Fibroblast of lung (primary cell): ENCODE measurements at regions not wholly inside any gene's neighbourhood (a gene's known extent, or its start where the extent isn't known, plus 50 kb on each side); places are given as distances from the start of the nearest gene placed in this dataset.

Experiments used
- CTCF ChIP-seq, 2 donors: IDR thresholded peaks in 1 of 2; conservative IDR thresholded peaks in 1 of 2; 1 replicate in 1 of 2; 2 replicates in 1 of 2; pipeline ENCODE4 v1.5.1; 2011 to 2012; ENCODE audit warnings: low read length in 2 of 2, control low read depth in 1 of 2, inconsistent platforms in 1 of 2, low read depth in 1 of 2, mild to moderate bottlenecking in 1 of 2
- EZH2 ChIP-seq: IDR thresholded peaks from 2 replicates; pipeline ENCODE4 v1.5.1; 2012; ENCODE audit warnings: low read length, control low read depth, mild to moderate bottlenecking; ENCODE audit errors: missing control alignments

DNA sequence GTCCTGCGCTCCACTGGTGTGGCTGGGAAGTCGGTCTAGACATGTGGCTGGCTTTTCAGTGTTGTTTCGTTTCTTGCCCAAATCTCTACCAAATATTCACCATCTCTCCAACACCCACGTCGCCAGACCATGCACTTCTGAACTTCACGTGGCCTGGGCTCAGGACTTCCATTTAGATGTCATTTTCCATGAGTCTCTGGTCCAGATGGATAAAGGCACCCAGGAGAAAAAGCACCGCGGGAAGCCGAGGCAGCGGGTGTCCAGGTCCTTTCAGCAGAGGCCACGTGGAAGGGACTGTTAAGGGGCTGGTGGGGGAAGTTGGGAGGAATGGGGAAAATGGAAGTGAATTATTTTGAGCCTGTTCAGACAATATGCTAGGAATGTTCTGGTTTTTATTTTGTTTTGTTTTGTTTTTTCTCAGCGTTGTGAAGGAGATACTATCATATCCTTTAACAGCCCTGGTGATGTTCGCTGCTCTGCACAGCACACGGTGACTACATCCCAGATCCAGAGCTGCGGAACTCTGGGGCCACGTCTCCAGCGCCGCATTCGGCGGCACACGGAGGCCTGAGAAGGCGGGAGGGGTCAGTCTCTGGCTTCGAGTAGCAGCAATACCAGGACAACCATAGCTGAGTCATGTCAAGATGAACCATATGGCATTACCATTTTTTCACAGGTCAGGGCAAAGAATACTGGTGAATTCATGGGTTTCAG, 230.3 kb downstream of the THBS2 start:
- no peak for TF ChIP-seq EZH2
- TF ChIP-seq CTCF (conservative IDR thresholded peaks at IDR 0.05 in 1 of 2, IDR thresholded peaks at IDR 0.05 in 1 of 2; ENCODE audit: low read depth in 1 of 2, low read length in 2 of 2), result no peak
